ENCODE measurements at regions not wholly inside any gene's neighbourhood (a gene's known extent, or its start where the extent isn't known, plus 50 kb on each side); places are given as distances from the start of the nearest gene placed in this dataset.

GRCh38 chr20:7327810-7328209 lies 560.3 kb downstream of the BMP2 start:
- no peaks in the 10 kb centered on the region for H3K9me2 ChIP-seq
- no peak overlapping the region for H3K27ac ChIP-seq (ENCODE audit: low read depth in 2 of 2, low read length in 1 of 2)
- H3K9ac ChIP-seq, result no peak overlapping the region
- CTCF ChIA-PET, result no interaction called here
- H3K27me3 ChIP-seq (ENCODE audit: insufficient read depth), result no peaks in the 10 kb centered on the region
- POLR2A ChIA-PET, result no interaction called here
- TF ChIP-seq, protein P1, sequence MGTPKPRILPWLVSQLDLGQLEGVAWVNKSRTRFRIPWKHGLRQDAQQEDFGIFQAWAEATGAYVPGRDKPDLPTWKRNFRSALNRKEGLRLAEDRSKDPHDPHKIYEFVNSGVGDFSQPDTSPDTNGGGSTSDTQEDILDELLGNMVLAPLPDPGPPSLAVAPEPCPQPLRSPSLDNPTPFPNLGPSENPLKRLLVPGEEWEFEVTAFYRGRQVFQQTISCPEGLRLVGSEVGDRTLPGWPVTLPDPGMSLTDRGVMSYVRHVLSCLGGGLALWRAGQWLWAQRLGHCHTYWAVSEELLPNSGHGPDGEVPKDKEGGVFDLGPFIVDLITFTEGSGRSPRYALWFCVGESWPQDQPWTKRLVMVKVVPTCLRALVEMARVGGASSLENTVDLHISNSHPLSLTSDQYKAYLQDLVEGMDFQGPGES (IDR thresholded peaks at IDR 0.05; ENCODE audit: low read depth, low read length), result no peak
- no peak for TF ChIP-seq YY1 (IDR thresholded peaks at IDR 0.05; ENCODE audit: low read depth)
- TF ChIP-seq ELF1 (IDR thresholded peaks at IDR 0.05), result no peak
- TF ChIP-seq MEF2A (IDR thresholded peaks at IDR 0.05; ENCODE audit: borderline replicate concordance, low read depth), result no peak
- no peak for TF ChIP-seq EP300 (IDR thresholded peaks at IDR 0.05; ENCODE audit: borderline replicate concordance in 1 of 2, low read depth in 1 of 2, low read length in 1 of 2)
- TF ChIP-seq SIN3A (IDR thresholded peaks at IDR 0.05; ENCODE audit: borderline replicate concordance, low read depth, low read length), result no peak
- H3F3A ChIP-seq (replicated peaks; ENCODE audit: insufficient read depth), result no peaks in the 10 kb centered on the region
- DNase-seq, result no peak
- no peaks in the 10 kb centered on the region for H3K9me3 ChIP-seq
- no peak overlapping the region for H3K4me2 ChIP-seq
- H4K20me1 ChIP-seq (ENCODE audit: insufficient read depth), result no peaks in the 10 kb centered on the region
- no peaks in the 10 kb centered on the region for H3K4me1 ChIP-seq (ENCODE audit: control insufficient read depth in 1 of 2, insufficient read depth in 2 of 2, low read depth in 1 of 2, low read length in 1 of 2)
- no peaks in the 10 kb centered on the region for H3K36me3 ChIP-seq (replicated peaks in 1 of 2; ENCODE audit: control insufficient read depth in 1 of 2, insufficient read depth in 2 of 2, low read length in 1 of 2)
- H2AFZ ChIP-seq (ENCODE audit: low read depth), result no peak overlapping the region
- H3K79me2 ChIP-seq (ENCODE audit: insufficient read depth), result no peaks in the 10 kb centered on the region
- H3K4me3 ChIP-seq (ENCODE audit: low read depth in 2 of 2, low read length in 1 of 2), result no peak overlapping the region

- Histone ChIP-seq H3K4me3 (ENCODE audit: low read depth in 2 of 2, low read length in 1 of 2) (no peak overlapping the region), H3K9ac (no peak overlapping the region), H4K20me1 (ENCODE audit: insufficient read depth) (no peaks in the 10 kb centered on the region), H3K9me3 (no peaks in the 10 kb centered on the region), H3K27me3 (ENCODE audit: insufficient read depth) (no peaks in the 10 kb centered on the region), H3K4me2 (no peak overlapping the region), H3K4me1 (ENCODE audit: control insufficient read depth in 1 of 2, insufficient read depth in 2 of 2, low read depth in 1 of 2, low read length in 1 of 2) (no peaks in the 10 kb centered on the region), H3K79me2 (ENCODE audit: insufficient read depth) (no peaks in the 10 kb centered on the region), H2AFZ (ENCODE audit: low read depth) (no peak overlapping the region), H3K36me3 (replicated peaks in 1 of 2; ENCODE audit: control insufficient read depth in 1 of 2, insufficient read depth in 2 of 2, low read length in 1 of 2) (no peaks in the 10 kb centered on the region), H3K27ac (ENCODE audit: low read depth in 2 of 2, low read length in 1 of 2) (no peak overlapping the region), H3K9me2 (no peaks in the 10 kb centered on the region), H3F3A (replicated peaks; ENCODE audit: insufficient read depth) (no peaks in the 10 kb centered on the region)
- ChIA-PET CTCF (interaction anchor here (1.4 kb wide), 1 partner anchor 19 kb away, joined by 3 read pairs; no protein-coding TSS in a partner anchor), POLR2A (no interaction called here)
- DNase-seq, result no peak
- under 1% methylated on average over 4 of the region's 4 CpGs for WGBS (ENCODE audit: low lambda C conversion rate)
- no peak for TF ChIP-seq TCF12 (IDR thresholded peaks at IDR 0.05)
- TF ChIP-seq GABPA (IDR thresholded peaks at IDR 0.05; ENCODE audit: low read depth), result no peak
- TF ChIP-seq REST (IDR thresholded peaks at IDR 0.05; ENCODE audit: low read depth, low read length), result no peak
- no peak for TF ChIP-seq RAD21 (IDR thresholded peaks at IDR 0.05; ENCODE audit: low read length)
- no peak for TF ChIP-seq EZH2phosphoT487 (IDR thresholded peaks at IDR 0.05; ENCODE audit: borderline replicate concordance, low read depth)
- TF ChIP-seq FOXM1 (IDR thresholded peaks at IDR 0.05; ENCODE audit: low read depth), result no peak
- no peak for TF ChIP-seq NRF1 (IDR thresholded peaks at IDR 0.05; ENCODE audit: low read depth, low read length)
- no peak for TF ChIP-seq JUND (IDR thresholded peaks at IDR 0.05)
- TF ChIP-seq POLR2AphosphoS5 (IDR thresholded peaks at IDR 0.05; ENCODE audit: low read depth, low read length), result no peak
- TF ChIP-seq EP300 (IDR thresholded peaks at IDR 0.05; ENCODE audit: borderline replicate concordance in 1 of 2, low read depth in 1 of 2, low read length in 1 of 2), result no peak
- no peak for TF ChIP-seq PBX3 (IDR thresholded peaks at IDR 0.05)
- no peak for TF ChIP-seq SIN3A (IDR thresholded peaks at IDR 0.05; ENCODE audit: borderline replicate concordance, low read depth, low read length)
Measured at GRCh38 chr20:7330850-7331249, 563.4 kb downstream of the BMP2 start.
